ENCODE measurements at regions not wholly inside any gene's neighbourhood (a gene's known extent, or its start where the extent isn't known, plus 50 kb on each side); places are given as distances from the start of the nearest gene placed in this dataset.
A peak's percentile ranks its signal among the peaks of the same experiment; 100 is the strongest.

DNA sequence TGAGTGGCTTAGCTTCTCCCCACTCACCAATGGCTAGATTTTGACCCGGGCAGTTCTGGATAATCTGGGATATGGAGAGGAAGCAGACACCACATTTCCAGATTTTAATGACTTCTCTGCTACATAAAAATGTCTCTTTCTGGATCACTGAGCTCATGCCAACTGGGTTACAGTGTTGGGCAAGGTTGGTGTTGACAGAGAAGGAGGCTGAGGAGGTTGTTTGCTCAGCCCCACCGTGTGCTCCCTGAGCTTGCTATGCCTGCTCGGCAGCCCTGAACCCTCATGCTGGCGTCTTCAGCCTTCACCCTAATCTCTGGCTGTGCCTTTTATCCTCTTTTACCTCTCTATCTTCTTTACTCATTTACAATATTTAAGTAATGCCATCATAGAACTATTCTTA is 53.0 kb upstream of the KPNA4 start:
- no peak for TF ChIP-seq KDM1A (IDR thresholded peaks at IDR 0.05; ENCODE audit: low read depth)
- no peak for TF ChIP-seq FOXS1 (CRISPR knock-in tag; IDR thresholded peaks at IDR 0.05)
- TF ChIP-seq ZSCAN20 (CRISPR knock-in tag; IDR thresholded peaks at IDR 0.05): no peak
- TF ChIP-seq CBX2 (IDR thresholded peaks at IDR 0.05; ENCODE audit: borderline replicate concordance, low read depth): no peak
- no peak for TF ChIP-seq ELK1 (IDR thresholded peaks at IDR 0.05; ENCODE audit: low read depth, low read length)
- no peak for TF ChIP-seq TFCP2L1 (CRISPR knock-in tag; IDR thresholded peaks at IDR 0.05)
- peaks cover 14% of the 10 kb centered on the region for H3K4me1 ChIP-seq
- H3K4me3 ChIP-seq: no peak overlapping the region
- FAIRE-seq: no peak
- peak; percentile 74 to 75; a peak in 5 of 6 replicates for ATAC-seq
- POLR2A ChIA-PET: no interaction called here
- 12% methylated on average over 4 of the region's 4 CpGs for WGBS (ENCODE audit: missing lambda C conversion rate)
- CTCF ChIA-PET: interaction anchor here (0.8 kb wide), 1 partner anchor 16 kb away, joined by 3 read pairs; no protein-coding TSS in a partner anchor
- H3K27ac ChIP-seq: no peak overlapping the region
- peak overlapping the region; percentile 64 for H3K4me2 ChIP-seq
- no peak for DNase-seq (ENCODE audit: low read depth in 1 of 2, low spot score in 1 of 2)
- H3K9me3 ChIP-seq: no peaks in the 10 kb centered on the region

GRCh38 chr3:160617636-160618035 is 52.3 kb upstream of the KPNA4 start:
- H3K4me2 ChIP-seq: no peak overlapping the region
- CTCF ChIA-PET: interaction anchor here (0.8 kb wide), 1 partner anchor 15 kb away, joined by 3 read pairs; no protein-coding TSS in a partner anchor
- peak; percentile 33 to 38; a peak in 1 of 6 replicates for ATAC-seq

DNA sequence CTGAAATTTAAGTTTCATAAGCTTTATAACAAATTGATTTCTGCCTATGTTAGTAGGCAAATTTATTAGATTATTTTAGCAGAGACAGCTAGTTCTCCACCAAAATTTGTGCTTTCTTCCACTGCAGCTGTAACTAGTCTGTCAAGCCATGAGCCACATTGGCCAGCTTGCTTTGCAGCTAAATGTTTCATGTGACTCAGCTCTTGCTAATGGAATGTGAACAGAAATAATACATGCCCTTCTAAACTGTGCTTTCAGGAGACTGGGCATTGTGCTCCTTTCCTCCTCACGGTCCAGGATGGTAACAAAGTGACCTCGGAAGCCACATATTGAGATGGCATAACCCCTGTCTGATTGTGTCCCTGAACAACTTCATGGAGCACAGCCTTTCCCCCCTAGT is 51.3 kb upstream of the KPNA4 start:
- WGBS (ENCODE audit: missing lambda C conversion rate): 54% methylated on average over 2 of the region's 2 CpGs
- H3K4me2 ChIP-seq: no peak overlapping the region
- H3K4me3 ChIP-seq: no peak overlapping the region
- TF ChIP-seq BCL3 (IDR thresholded peaks at IDR 0.05) (no peak), EHF (CRISPR knock-in tag; IDR thresholded peaks at IDR 0.05) (no peak), PHF8 (IDR thresholded peaks at IDR 0.05; ENCODE audit: borderline replicate concordance, low read depth) (no peak), CHD4 (IDR thresholded peaks at IDR 0.05; ENCODE audit: borderline replicate concordance) (no peak), MAFK (IDR thresholded peaks at IDR 0.05; ENCODE audit: partially characterized antibody) (no peak), CHD2 (IDR thresholded peaks at IDR 0.05; ENCODE audit: low read length, partially characterized antibody) (no peak), ESRRA (IDR thresholded peaks at IDR 0.05; ENCODE audit: borderline replicate concordance, low read length) (no peak), E2F6 (IDR thresholded peaks at IDR 0.05; ENCODE audit: borderline replicate concordance, low read depth) (no peak), HOXA7 (CRISPR knock-in tag; IDR thresholded peaks at IDR 0.05) (no peak), ELK1 (IDR thresholded peaks at IDR 0.05; ENCODE audit: low read depth, low read length) (no peak), HMGXB4 (CRISPR knock-in tag; IDR thresholded peaks at IDR 0.05; ENCODE audit: borderline replicate concordance) (no peak)
- TF ChIP-seq, protein P1, sequence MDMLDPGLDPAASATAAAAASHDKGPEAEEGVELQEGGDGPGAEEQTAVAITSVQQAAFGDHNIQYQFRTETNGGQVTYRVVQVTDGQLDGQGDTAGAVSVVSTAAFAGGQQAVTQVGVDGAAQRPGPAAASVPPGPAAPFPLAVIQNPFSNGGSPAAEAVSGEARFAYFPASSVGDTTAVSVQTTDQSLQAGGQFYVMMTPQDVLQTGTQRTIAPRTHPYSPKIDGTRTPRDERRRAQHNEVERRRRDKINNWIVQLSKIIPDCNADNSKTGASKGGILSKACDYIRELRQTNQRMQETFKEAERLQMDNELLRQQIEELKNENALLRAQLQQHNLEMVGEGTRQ (IDR thresholded peaks at IDR 0.05): no peak
- no peak for FAIRE-seq
- POLR2A ChIA-PET: no interaction called here
- H3K9me3 ChIP-seq: no peaks in the 10 kb centered on the region
- H3K4me1 ChIP-seq: peaks cover 14% of the 10 kb centered on the region
- CTCF ChIA-PET: no interaction called here
- H3K27ac ChIP-seq: no peak overlapping the region
- 0 out of 6 replicates have a peak, but pooled peaks of 1 of the 2 experiments have one; percentile 23 for ATAC-seq
- DNase-seq (ENCODE audit: low read depth in 1 of 2, low spot score in 1 of 2): no peak

More at GRCh38 chr3:160617636-160618035, 52.3 kb upstream of the KPNA4 start:
- Histone ChIP-seq H3K4me3 (no peak overlapping the region), H3K4me1 (peaks cover 14% of the 10 kb centered on the region), H3K9me3 (no peaks in the 10 kb centered on the region), H3K27ac (no peak overlapping the region)
- POLR2A ChIA-PET: no interaction called here
- DNase-seq (ENCODE audit: low read depth in 1 of 2, low spot score in 1 of 2) (peak in 1 of 2 experiments; percentile 9), FAIRE-seq (no peak)
- TF ChIP-seq CHD4 (IDR thresholded peaks at IDR 0.05; ENCODE audit: borderline replicate concordance) (no peak), RCOR1 (IDR thresholded peaks at IDR 0.05; ENCODE audit: low read depth, low read length) (no peak), ELK1 (IDR thresholded peaks at IDR 0.05; ENCODE audit: low read depth, low read length) (no peak), ZSCAN20 (CRISPR knock-in tag; IDR thresholded peaks at IDR 0.05) (no peak)
- 48% methylated on average over 2 of the region's 2 CpGs for WGBS (ENCODE audit: missing lambda C conversion rate)
